ENCODE measurements at regions not wholly inside any gene's neighbourhood (a gene's known extent, or its start where the extent isn't known, plus 50 kb on each side); places are given as distances from the start of the nearest gene placed in this dataset.
"Not testable (repeated sequence)": the region's sequence is repeated elsewhere in the genome, so short reads cannot be mapped to it uniquely, and the experiment has no call there.

- DNase-seq: no peak
These were observed 123.6 kb upstream of the MPHOSPH6 start for GRCh38 chr16:82293671-82294070.

DNA sequence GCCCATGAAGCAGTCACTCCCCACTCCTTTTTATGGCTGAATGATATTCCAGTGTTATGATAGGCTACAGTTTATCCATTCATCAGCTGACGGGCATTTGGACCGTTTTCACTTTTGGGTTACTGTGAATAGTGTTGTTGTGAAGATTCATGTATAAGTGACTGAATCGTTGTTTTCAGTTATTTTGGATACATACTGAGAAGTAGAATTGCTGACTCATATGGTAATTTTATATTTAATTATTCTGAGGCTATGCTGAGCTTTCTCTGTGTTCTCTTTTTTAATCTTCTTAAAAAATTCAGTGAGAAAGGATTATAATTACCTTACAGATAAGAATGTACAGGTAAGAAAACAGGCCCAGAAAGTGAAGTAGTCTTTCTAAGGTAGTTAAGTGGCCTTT lies 117.9 kb upstream of the MPHOSPH6 start:
- no peak for DNase-seq

DNA sequence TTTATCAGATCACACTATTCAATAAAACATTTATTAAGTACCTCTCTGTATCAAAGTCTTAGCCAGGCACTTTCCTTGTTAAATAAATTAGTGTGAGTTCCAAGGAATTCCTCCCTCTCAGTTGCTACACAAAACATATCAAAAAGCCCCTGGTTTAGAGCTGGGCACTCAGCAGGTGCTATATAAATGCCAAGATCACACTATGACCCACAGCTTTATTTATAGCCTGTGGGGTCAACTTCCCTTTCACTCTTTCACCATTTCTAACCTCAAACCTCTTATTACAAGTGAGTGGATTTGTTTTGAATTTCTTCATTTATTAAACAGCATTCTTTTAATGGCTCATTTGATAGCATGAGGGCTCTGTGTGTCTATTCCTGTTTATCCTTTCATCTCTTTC lies 112.6 kb upstream of the MPHOSPH6 start:
- no peak for DNase-seq

DNA sequence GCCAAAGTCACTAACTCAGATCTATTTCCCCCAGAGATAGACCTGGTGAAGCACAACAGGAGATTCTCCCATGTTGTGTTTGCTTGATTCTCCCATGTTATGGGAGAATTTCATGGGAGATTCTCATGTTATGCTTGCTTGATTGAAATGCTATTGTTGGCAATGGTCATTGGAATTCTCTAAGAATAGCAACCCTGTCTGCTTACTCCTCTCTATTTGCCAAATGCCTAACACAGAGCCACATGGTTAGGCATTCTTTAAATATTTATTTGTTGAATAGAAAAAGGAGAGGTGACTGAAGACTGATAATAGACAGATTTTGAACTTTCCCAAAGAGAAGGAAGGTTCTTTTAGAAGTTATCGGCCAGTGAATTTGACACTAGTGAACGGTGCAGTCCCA lies 111.5 kb upstream of the MPHOSPH6 start:
- DNase-seq: no peak

GRCh38 chr16:82280867-82281266 lies 110.8 kb upstream of the MPHOSPH6 start:
- no peak for DNase-seq

GRCh38 chr16:82275349-82275748 lies 105.3 kb upstream of the MPHOSPH6 start:
- DNase-seq: not testable (repeated sequence)

DNA sequence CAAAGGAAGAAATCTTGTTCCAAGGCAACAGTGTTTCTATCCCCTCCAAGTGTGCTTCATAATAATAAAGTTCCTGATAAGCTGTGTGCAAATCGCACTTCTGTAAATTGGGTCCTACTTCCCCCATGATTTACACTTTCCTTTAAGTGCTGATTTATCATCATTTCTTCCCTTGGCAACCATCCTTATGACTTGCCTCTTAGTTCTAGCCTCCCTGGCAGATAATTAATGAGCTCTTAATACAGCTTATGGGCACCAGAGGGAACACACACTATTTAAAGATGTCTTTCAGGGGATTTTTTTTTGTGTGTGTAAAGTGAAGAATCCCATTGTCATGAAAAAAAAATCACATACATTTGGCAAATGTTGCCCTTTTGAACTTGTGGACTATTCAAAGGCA lies 101.6 kb upstream of the MPHOSPH6 start:
- DNase-seq: no peak

- DNase-seq: not testable (repeated sequence)
These were observed 97.7 kb upstream of the MPHOSPH6 start for GRCh38 chr16:82267675-82268074.

DNA sequence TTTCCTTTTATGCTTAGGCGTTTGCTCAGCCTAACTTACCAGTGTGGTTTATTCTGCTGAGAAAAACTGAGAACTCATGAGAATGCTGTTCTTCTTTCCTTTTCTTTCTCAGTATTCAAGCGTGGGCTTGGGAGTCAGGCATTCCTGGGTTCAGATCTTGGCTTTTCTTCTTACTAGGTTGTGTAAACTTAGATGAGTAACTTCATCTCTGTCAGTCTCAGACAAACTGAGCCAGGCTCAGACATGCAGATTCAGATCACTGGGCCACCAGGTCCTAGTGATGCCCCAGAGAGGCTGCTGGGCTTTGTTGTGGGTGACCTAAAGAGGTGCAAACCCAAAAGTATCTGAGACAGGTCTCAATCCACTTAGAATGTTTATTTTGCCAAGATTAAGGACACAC lies 95.8 kb upstream of the MPHOSPH6 start:
- DNase-seq: no peak

DNA sequence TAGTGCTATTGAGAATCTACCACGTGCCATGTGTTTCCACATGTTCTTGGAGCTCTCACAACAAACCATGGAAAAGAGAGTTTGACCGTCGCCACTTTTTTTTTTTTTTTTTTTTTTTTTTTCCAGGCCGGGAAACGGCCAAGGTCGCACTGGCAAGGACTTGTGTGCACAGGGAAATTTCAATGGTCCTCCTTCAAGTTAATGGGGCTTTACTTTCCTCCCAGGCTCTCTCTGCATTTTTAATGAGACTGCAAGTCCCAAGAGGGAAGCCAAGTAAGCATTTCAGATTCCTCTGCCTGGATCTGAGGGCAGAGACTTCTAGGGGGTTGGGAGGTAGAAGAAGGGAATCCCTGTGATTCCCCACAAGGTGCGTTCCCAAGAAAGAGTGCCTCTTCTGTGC lies 94.7 kb upstream of the MPHOSPH6 start:
- no peak for DNase-seq

GRCh38 chr16:82263521-82264143 lies 93.6 kb upstream of the MPHOSPH6 start:
- peak; percentile 0 for DNase-seq

DNA sequence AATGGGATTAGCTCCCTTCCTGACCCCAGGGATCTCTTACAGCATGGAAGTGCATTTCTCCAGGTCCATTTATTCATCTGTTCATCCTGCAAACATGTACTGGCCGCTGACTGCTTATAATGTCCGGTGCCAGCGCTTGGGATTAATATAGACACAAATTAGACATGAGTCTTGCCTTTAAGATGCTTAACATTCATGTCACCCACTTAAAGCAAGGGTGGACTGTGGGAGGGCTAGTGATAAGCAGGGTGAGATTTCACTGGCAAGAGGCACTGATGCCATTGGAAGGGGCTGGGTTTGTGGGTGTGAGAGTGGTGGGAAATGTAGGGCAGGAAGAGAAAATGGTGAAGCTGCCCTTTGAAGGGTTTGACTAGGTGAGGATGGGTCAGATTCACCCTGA lies 92.2 kb upstream of the MPHOSPH6 start:
- no peak for DNase-seq

- DNase-seq: no peak
These were observed 90.3 kb upstream of the MPHOSPH6 start for GRCh38 chr16:82260212-82260795.

DNA sequence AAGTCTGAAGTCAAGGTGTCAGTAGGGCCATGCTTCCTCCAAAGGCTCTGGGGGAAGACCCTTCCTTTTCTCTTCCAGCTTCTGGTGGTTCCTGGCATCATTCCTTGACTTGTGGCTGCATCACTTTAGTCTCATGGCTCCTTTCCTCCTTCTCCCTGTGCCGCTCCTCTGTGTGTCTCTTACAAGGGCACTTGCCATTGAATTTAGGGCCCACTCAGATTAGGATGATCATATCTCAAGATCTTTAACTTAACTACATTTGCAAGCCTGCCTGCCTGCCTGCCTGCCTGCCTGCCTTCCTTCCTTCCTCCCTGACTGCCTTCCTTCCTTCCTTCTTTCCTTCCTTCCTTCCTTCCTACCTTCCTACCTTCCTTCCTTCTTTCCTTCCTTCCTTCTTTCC lies 89.7 kb upstream of the MPHOSPH6 start:
- no peak for DNase-seq

DNA sequence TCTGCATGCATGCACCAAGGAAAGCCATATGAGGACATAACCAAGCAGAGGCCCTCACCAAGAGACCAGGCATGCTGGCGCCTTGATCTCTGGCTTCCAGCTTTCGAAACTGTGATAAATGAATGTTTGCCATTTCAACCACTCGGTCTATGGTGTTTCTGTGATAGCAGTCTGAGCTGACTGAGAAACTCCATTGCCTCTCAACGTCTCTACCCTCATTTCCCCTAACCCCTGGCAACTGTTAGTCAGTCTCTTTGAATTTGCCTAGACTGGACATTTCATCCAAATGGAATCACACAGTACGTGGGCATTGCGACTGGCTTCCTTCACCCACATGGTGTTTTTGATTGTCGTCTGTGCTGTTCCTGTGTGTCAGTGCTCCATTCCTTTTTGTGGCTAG lies 88.0 kb upstream of the MPHOSPH6 start:
- DNase-seq: no peak

DNA sequence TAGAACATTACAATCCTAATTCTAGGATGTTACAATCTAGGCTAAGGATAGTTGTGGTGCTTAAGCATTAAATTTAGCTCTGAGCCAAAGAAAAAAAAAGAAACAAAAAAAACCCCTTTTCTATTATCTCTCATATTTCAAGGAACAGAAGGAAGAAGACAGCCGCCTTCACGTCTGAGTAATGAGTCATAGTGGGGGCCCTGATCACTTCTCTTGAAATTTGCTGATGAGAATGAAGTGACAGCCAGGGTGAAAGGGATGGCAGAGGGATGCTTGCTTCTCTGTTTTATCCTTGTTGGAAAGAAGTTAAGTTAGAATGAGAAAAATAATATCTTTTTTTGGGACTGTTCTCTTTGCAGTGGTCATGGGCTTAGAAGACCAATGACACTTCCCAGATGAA lies 82.6 kb upstream of the MPHOSPH6 start:
- DNase-seq: no peak

DNA sequence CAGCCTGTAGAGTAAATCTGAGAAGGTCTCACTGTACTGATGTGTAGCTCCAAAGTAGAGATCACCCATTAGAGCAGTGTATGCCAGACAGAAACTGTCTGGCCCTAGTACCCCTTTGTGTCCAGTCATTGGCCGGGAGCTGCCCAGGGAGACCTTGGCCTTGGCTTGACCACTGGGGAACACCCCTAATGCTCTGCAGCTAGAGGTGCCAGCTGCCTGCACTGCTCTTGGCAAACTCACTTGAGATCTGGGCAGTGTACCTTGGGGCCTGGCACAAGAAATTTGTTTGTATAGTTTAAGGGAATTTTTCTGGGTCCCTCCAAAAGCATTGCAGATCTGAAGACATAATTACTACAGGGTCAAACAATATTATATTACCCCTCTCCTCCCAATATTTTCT lies 78.7 kb upstream of the MPHOSPH6 start:
- no peak for DNase-seq

DNA sequence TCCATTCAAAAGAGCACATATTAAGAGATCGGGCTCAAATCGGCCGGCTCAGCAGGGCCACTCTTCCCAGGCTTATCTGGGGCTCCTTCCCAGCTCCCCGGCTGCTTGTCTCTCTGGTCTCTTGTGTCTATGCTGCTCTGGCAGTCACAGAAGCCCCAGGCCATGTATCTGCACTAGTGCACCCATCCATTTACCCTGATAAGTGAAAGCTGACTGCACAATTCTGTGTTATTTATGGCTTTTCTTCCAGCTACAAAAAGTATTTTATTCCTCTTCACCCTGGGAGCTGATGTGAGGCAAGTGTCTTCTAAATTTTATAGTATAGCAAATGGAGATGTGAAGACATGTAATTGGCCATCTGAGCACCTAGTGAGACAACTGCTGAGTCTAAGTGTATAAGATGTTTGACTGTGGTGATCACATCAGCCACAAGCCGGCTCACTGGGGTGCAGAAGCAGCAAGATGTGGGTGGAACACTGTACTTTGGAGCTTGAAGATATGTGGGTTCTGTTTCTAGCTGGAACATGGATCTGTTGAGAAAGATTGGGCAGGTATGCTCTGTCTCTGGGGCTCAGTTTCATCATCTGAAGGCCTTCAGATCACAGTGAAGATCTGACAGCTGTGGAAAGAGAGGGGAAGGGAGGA lies 78.1 kb upstream of the MPHOSPH6 start:
- DNase-seq: no peak

DNA sequence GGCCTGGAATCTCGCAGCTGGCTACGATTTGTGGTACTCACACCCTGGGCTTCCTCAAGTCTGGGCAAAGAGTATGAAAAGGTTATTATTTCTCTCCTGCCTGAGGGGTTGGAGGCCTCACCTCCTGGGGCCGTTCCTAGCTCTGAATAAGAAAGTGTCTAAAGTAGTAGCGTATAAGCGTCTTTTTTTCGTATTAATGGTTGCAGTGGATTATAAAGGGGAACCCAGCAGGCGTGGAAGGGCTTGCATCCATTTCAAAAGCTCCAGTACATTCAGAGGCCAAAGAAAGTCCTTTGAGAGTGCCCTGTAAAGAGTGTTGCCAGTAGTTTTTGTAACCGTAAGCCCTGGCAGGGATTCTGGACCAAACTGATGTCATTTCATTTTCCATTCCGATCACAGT lies 72.2 kb upstream of the MPHOSPH6 start:
- no peak for DNase-seq

DNA sequence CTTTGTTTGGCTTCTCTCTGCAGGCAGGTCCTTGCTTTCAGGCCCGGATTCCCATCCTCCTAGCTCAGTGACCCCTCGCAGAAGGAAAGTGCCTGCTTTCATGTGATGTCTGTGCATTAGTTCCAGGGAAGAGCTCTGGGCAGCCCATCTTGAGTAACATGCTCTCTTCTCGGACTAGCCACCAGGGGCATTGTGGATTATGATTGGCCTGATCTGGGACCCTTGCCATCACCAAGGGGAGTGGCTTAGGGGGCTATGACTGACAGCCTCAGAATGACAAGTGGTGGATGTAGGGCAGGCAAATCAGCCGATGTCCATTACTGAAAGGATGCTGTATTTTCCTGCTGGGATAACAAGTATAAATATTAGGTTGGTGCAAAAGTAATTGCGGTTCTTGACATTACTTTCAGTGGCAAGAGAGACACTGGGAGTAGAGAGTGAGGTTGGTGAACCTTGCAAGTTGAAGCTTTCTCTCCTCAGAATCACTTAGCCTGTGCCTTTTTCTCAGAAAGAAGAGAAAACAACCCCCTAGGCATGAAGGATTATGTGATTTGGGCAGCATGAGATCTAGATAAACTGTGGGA lies 71.5 kb upstream of the MPHOSPH6 start:
- no peak for DNase-seq

DNA sequence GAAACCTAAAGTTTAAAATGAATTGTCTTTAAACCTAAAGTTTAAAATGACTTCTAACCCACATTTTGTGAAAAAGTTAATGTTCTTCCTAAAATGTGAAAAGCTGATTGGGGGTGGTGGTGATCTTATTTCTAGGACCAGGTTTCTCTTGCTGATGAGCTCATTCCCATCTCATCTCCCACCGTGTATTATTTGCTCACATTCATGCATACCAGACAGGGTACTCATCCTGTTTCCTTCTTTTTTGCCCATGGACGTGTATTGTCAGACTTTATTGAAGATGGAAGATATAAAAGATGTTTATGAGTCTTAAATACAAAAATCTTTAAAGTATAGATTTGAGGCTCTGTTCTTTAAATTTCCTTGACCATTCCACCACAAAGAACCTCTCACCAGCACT lies 70.1 kb upstream of the MPHOSPH6 start:
- DNase-seq: no peak

DNA sequence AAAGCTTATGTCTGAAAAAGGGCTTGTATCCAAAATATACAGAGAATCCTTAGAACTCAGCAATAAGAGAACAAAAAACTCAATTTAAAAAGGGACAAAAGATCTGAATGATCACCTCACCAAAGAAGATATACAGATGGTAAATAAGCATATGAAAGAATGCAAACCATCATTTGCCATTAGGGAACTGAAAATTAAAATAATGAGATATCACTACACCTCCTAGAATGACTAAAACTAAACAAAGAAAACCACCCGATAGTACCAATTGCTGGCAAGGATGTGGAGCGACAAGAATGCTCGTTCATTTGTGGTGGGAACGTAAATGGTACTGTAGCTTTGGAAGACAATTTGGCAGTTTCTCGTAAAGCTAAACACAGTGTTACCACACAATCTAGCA lies 66.9 kb upstream of the MPHOSPH6 start:
- DNase-seq: no peak

GRCh38 chr16:82236415-82236814 lies 66.4 kb upstream of the MPHOSPH6 start:
- DNase-seq: no peak

DNA sequence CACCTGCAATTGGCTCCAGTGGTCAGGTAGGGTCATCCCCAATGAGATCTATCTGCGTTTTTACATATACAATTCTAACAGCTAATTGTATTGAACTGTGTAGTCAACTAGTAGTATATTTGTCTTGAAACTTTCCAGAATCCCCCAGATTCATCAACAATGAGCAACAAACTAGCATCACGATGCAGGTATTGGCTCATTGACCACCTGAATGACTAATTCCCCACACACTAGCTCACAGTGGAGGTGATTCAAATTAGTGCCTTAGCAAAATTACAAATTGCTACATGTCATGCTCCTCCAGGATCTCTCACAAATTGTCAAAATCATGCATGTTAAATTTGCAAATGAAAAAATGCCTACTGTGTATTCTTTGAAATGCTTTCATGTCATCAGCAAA lies 62.8 kb upstream of the MPHOSPH6 start:
- DNase-seq: no peak

All from NCI-H146 (cell line).